NCI-H748 (cell line): ENCODE measurements at regions not wholly inside any gene's neighbourhood (a gene's known extent, or its start where the extent isn't known, plus 50 kb on each side); places are given as distances from the start of the nearest gene placed in this dataset.

ENCODE experiments used
- DNase-seq: peaks from one replicate; lab custom pipeline; 2025; ENCODE audit not compliant: unreplicated experiment; lab: John Stamatoyannopoulos, UW

DNA sequence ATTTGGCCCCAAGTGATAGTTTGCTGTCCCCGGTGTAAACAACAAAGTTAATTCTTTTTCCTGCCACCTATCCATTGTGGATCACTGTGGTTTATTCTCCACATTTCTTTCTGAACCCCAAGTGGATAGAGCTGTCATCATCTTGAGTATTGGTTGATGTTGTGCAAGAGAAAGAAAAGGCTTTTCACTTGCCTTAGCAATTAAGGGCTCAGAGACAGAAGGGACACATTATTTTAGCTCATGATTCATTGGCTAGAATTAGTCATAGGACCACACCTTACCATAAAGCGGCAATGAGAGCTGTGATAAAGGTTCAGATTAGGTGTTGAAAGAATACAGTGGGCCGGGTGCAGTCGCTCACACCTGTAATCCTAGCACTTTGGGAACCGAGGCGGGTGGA, 442.1 kb upstream of the DCC start:
- no peak for DNase-seq

DNA sequence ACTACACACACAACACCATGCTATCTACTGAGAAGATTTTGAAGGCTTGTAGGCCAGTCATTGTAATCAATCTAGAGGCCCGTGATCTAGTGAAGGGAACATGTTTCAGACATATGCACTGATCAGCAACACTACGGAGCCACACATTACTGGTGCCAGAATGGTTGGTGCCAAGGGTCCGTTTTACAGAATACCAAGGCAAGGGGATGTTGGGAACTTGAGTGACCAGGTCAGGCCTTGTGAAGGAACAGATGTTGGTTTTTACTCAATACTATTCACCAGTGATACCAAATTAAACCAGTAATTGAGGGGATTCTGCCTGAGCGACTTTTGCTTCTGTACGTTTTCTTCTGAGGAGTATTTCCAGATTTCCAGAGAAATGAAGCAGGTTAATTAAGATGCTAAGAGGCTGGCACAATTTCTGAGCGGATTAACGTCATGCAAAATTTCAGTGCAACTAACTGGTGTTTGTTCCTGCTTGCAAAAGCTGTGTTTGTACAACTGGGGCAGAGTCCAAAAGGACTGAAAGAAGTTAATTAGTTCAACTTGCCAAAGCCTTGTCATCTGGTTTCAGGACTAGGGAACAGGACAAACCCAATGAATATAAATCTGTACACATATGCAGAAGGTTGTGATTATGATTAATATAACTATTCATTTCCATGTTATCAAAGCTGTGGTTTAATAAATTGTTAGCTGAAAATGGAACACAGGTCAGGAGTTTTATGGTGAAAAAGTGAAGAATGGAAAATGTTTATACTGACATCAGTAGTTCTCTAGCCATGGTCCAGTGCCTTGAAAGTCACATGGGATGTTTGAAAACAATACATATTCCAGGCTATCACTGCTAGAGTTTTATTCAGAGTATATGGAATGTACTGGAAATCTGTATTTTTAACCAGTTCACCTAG, 432.1 kb upstream of the DCC start:
- DNase-seq = no peak

DNA sequence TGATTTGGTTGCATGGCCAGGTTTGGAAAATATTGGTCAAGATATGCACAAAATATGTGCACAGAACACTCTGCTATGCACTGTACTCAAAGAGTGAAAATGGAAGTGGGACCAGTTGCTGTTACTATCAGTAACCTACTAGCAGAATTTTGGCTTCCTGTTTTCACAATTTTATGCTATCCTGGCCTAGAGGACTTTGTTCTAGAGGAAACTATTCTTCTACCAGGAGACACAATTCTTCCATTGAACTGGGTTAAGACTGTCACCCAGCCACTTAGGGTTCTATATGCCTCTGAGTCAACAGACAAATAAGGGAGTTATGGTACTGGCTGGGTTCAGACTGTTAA, 431.4 kb upstream of the DCC start:
- DNase-seq = no peak

DNA sequence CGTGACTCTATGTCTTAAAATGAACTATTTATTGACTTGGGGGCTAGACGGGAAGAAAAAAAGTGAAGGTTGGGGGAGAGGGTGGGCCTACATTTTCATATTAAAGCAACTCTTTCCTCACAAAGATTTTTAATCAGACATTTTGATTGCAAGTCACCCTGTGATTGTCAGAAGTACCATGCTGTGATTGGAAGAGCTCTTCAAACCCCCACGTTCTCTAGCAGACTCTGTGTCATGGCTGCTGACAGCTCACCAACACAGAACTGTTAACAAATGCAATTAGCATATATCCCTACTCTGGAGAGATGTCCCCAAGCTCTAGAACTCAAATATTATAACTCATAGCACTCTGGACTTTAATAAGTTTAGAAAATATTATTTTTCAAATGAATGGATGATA, 428.4 kb upstream of the DCC start:
- DNase-seq = no peak

DNA sequence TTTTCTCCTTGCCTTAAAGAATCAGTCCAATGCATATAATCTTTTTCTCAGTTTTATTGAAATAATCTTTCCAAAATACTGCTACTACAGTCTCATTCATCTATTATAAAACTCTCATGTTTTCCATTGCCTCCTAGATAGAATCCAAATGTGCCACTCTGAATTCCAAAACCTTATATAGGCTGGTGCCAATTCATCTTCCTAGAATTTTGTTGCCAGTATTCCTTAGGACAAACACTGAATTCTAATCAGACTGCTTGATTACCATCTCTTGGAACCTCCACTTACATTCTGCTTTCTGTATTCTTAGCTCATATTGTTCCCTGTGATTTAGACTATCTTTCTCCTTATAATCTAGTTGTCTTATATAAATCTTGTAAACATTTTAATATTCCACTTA, 427.6 kb upstream of the DCC start:
- no peak for DNase-seq

DNA sequence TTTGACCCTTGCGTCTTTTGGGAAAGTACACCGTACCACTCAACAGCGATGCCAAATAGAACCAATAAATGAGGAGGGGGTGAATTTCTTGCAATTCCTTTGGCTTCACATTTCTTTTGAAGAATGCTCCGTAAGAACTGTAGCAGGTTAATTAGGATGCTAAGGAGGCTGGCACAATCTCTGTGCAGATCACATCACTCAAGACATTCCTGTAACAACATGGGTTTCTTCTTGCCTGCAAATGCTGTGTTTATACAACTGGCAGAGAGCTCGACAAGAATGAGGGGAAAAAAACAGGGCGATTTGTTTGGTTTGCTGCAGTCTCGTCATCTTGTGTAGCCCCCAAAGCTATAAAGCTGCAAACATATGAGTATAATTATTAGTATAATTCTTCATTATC, 424.8 kb upstream of the DCC start:
- no peak for DNase-seq

DNA sequence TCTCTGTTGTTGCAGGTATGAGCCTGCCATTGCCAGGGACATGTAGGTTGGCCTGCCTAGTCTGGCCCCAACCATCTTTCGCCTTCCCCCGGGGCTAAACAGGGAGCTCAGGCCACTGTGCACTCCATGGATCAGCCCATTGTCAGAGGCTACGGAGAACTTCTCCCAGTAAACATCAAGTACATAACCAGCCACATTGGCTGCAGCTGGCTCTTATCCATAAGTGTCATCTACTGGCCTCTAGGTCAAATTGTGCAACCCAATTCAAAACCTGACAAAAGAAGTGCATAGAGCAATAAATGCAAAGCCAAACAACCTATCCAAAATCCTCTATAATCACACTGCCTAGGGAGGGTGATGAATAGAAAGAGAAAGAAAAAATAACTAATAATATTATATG, 418.1 kb upstream of the DCC start:
- DNase-seq = peak; percentile 30

DNA sequence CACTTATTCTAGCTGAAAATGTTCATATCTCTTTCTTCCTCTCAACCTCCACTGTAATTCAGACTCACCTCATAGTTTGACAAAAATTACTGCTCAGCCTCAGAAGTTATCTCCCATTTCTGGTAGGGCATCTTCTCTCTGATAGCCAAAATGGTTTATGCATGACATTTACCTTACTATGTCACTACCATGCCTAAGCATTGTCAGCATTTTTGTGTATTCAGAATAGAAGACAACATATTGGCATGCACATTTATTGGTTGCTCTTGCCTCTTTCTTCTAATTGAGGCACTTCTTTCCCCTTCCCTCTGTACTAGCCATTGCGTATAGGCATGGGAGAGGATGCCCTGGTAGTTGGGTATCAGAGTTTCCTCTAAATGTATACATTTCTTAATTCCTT, 406.1 kb upstream of the DCC start:
- no peak for DNase-seq

DNA sequence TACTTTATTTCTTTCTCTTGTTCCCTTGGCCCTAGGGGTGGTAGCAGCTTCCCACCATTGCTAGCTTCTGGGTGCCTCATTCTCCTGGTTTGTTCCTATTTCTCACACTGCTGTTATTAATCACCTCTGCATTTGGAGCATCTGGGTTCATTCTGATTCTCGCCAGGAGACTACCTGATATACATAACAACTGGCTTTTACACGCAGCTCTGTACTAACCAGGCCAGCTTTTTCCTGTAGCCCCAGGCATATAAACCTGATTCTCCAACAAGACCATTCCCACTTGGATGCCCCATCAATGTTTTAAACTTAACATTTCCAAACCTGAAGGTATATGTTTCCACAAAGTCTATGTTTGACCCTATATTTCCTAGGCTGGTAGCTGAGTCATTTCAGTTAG, 403.9 kb upstream of the DCC start:
- DNase-seq = no peak

DNA sequence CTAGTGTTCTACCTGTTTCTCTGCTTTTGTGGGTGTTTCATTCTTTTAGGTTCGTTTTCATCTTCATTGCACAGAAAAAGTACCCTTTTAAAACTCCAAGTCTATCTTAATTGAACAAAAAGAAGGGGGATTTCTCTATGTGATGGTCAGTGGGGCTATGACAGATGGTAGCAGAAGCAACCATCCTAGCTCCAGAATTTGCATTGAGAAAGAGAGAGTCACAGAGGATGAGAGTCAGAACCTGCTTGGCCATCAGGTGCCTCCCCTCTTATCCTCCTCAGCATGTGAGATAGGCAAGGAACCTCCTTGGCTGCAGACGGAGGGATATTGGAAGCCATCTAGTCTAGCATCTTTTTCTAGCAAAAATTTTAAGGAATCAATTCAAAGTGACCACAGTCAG, 398.0 kb upstream of the DCC start:
- no peak for DNase-seq

DNA sequence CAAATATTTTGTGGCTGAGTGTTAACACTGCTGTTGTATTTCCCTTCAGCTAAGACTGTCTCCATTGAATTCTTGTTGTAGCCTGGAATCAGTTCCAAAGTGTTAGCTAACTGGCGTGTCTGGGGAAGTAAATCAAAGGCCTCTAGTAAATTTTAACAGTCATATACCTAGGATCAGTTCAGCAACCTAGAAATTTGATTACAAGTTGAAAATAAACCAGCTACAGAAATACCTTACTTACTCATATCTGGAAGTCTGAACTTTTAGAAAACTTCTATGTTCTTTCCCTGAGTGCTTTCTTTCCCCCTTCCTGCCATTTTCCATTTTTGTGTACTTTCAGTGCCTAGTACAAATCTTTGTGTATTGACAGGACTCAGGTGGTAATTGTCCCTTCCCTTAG, 396.7 kb upstream of the DCC start:
- no peak for DNase-seq

DNA sequence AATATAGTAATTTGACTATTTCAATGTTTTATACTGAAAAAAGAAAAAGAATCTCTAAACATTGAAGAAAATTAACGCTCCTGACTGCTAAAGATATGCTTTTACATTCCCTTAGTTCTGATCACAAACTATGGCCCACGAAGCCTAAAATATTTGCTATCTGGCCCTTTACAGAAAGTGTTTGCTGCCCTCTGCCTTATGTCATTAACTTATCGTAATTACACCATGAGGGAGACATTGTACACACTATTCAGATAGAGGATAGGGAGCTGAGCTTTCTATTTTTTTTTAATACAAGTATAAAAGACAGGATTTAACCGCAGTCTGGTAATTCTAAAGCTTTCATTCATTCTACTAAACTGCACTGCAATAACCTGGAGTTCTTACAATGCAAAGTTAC, 393.1 kb upstream of the DCC start:
- peak; percentile 12 for DNase-seq

DNA sequence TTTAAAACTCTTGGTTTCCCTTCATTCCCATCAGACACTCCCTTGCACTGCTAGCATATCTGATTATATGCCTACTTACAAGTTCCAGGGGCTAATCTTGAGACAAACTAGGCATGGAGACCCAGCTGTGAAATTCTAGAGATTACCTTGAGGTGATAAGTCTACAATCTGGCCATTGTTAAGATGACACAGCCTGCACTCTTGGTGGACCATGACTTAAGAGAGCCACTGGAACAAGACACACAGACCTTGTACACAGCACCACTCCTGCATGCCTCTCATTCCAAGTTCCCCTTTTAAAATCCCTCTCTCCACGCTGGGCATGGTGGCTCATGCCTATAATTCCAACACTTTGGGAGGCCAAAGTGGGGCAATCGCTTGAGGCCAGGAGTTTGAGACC, 387.2 kb upstream of the DCC start:
- no peak for DNase-seq

DNA sequence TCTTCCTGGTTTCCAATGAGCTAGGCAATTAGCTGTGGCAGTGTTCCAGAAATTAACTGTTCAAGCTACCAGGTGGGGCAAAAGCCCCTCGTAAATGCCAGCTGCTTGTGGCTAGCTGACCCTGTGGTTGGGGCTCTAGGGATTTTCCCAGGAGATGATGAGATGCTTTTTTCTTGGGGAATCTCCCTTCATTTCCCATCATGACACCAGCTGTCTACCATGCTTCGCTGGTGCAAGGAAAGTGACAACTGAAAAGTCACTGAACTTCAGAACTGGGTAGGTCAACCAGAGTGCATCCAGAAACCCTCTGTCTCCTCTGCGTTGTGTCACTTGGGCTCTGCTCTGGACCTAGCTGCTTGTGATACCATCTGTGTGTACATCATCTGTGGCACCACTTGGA, 386.5 kb upstream of the DCC start:
- peak; percentile 55 for DNase-seq

DNA sequence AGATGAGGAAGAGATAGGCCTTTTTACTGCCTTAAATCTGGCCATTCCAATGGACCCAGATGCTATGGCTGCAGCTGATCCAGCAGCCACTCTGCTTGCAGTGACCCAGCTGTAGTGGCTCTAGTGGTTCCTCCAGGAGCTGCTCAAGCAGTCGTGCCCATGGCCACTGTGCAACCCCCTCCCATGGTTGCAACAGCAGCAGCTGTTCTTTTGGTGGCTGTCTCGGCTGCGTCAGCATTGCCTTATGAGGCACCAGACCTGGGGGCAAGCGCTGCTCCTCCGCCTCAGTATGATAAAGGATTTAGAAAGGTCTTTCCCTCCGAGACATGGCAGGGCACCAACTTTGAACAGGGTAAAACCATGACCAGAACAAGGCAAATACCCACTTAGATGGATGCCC, 384.9 kb upstream of the DCC start:
- no peak for DNase-seq

DNA sequence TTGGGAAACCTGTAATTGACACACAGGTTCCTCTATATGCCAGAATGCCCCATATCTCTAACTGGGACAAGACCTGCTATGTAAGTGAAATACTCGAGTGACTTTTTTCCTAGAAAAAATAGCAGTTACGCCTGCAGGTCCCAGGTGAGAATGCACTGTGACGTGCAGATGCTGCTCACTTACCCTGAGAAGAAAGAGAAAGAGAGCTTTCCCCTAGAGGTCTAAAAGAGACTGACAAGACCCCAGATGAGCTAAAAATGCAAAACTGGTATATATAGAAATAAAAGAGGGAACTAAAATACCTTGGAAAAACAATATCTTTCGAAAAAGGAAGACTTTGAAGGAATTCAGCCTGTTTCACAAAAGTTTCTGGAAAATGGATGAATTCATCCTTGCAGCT, 383.0 kb upstream of the DCC start:
- DNase-seq = no peak

DNA sequence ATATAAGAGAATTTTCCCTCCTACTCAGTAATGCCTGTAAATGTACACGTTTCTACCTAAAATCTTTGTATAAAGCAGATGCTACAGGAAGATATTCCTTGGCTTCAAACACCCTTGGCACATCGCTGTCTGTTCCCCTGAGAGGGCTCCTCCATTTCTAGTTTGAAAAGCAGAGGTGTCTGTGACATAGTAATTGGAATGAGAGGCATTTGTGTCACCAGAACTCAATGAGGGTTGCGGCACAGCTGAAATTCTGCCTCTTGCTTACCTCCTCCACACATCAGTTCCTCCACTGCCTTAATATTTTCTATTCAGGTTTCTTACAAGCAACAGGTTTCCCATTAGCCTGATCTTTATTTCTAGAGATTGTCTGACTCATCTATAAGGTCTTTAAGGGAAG, 359.9 kb upstream of the DCC start:
- DNase-seq = no peak

DNA sequence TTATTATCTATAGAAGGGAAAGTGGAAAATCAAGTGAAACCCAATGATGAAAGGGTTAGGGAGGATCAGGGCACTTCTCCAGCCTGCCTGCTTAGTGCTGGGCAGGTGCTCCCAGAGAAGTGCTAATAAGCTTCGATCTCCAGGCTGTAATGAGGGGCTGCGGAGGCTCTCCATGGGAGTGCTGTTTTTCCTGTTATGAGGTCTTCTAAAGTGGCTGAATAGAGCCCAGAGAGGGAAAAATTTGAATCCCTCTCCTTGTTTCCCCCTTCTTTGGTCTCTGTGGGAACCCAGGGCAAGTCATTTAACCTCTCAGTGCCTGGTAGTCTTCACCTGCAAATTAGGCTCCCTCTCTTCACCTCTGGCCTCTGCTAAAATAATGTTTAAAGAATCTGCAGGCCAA, 351.7 kb upstream of the DCC start:
- peak; percentile 94 for DNase-seq

DNA sequence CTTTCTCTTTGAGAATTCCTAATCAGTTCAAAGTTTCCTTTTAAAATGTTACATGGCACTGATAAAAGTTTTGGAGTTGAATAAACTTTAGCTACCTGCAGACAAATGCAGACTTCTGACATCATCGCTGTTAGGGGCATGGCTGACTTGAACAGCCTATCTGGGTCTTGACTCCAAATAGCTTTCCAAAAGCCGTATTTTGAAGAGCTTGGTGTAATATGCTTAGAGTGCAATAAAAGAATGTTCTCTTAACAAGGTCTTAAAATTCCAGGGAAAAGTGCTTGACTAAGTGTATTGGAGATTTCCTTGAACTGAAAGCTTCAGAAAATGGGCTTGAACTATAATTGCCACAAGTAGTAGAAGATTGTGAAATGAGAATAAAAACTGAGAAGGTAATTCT, 342.9 kb upstream of the DCC start:
- DNase-seq = no peak

DNA sequence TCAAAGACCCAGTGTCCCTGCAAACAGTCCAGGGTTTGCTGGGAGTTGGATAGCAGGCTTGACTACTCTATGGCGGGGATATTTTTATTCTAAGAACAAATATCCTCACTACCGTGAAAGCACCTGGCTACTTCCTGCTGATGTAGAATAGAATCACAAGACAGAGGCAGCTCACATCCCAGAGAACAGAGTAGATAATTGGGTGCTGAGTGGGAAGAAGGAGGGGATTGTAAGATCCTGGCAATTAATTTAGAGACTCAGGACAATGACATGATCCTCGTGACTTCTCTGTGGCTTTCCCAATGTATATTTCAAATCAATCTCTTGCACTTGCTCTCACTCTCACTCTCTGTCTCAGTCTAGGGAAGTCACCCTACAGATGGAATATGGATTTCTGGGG, 341.9 kb upstream of the DCC start:
- peak; percentile 14 for DNase-seq

DNA sequence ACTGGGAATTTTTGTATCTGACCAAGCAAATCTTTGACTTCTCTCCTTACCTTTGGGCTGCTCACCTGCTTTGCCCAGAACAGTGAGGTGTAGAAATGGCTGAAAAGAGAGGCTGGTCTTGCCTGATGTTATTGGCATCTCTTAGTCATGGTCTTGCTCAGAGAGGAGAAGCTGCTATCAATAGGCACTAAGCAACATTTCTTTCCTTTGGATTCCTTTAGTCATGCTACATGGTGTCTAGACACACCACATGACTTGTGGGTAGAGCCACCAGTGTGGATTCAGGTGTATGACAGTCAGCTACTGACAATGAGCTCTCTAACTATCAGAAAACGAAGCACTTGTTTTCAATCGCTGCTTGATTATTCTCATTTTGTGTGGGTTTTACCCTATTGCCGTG, 341.3 kb upstream of the DCC start:
- no peak for DNase-seq

DNA sequence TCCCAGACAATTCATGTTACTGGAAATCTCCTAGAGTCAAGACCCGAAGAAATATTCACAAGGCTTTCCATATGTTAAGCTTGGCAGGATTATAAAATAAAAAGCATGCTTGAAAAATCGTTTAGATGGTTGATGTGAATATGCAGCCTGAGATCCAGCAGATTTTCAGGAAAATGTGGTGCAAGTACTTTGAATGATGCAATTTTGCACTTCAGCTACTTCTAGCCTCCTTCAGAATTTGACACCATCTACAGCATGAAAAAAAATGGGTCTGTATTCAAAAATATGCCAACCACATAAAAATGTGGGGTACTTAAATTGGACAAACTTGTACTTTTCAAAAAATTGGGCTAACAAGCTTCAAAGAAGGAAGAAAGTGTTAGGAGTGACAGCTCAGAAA, 340.6 kb upstream of the DCC start:
- no peak for DNase-seq

DNA sequence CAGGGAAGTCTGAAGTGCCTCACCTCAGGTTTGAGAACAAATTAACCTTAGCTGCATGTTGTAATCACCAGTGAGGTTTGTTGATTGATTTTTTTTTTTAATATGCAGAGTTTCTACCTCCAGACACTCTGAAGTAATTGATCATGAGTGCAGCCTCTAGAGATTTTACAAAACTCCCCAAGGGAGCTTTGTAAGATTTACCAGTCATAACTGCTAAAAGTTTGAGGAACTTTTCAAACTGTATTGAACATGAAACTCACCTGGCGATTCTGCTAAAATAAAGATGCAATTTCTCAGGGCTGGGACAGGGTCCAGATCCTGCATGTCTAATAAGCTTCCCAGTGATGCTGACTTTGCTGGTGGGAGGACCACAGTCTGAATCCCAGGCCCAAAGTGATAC, 339.6 kb upstream of the DCC start:
- DNase-seq = no peak
